Activated naive CD4-positive, alpha-beta T cell treated with anti-CD3 and anti-CD28 coated beads for 36 hours (primary cell): ENCODE measurements at regions not wholly inside any gene's neighbourhood (a gene's known extent, or its start where the extent isn't known, plus 50 kb on each side); places are given as distances from the start of the nearest gene placed in this dataset.
"Not testable (repeated sequence)": the region's sequence is repeated elsewhere in the genome, so short reads cannot be mapped to it uniquely, and the experiment has no call there.

Experiments used
- CTCF ChIA-PET: fragments of 350-600 bp; sonication (Branson Sonifier 250); formaldehyde crosslinking; loops from one replicate; lab custom pipeline; 2021; ENCODE audit warnings: antibody characterized with exemption; lab: Charles Lee
- DNase-seq: peaks from one replicate; pipeline ENCODE4 v3.0.0-alpha.2; 2020
- H3K27ac Mint-ChIP-seq: one replicate; pipeline ENCODE4 v1.8.0; 2021; ENCODE audit warnings: mild to moderate bottlenecking, mixed read lengths
- H3K27me3 Mint-ChIP-seq: one replicate; pipeline ENCODE4 v1.8.0; 2021; ENCODE audit warnings: low read depth, mixed read lengths
- H3K36me3 Mint-ChIP-seq: one replicate; pipeline ENCODE4 v1.8.0; 2021; ENCODE audit warnings: low read depth, mixed read lengths
- H3K4me1 Mint-ChIP-seq: one replicate; pipeline ENCODE4 v1.8.0; 2021; ENCODE audit warnings: low read depth, mixed read lengths
- H3K4me3 Mint-ChIP-seq: one replicate; pipeline ENCODE4 v1.8.0; 2021; ENCODE audit warnings: mild to moderate bottlenecking, moderate library complexity, mixed read lengths
- H3K9me3 Mint-ChIP-seq: one replicate; pipeline ENCODE4 v1.8.0; 2021; ENCODE audit warnings: mixed read lengths
- intact Hi-C: fragments of 100-400 bp; cut with micrococcal nuclease; formaldehyde crosslinking; loops from one replicate; pipeline ENCODE4 v1.15.1; 2023

DNA sequence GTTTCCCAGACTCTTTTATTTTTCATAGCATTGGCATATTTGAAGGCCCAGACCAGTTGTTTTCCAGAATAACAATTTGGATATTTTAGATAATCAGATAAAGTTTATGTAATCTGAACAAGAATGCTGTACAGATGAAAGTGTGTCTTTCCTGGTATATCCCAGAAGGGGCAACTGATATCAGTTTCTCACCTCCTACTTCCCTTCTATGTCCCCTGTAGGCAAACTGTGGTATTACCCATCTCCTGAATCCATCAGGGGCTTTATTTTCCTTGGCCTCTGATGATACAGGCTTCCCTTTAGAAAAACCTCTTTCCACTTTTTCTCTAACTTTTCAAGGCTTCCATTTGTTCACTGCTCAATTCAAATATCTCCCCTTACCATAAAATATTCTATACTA lies 87.5 kb upstream of the RGS1 start:
- no peaks in the 10 kb centered on the region for H3K27me3 Mint-ChIP-seq
- H3K27ac Mint-ChIP-seq: no peak overlapping the region
- H3K4me1 Mint-ChIP-seq: no peaks in the 10 kb centered on the region
- H3K36me3 Mint-ChIP-seq: peaks cover 1% of the 10 kb centered on the region
- CTCF ChIA-PET: no interaction called here
- DNase-seq: no peak
- intact Hi-C loops: no loop called here
- H3K9me3 Mint-ChIP-seq: peaks cover 2% of the 10 kb centered on the region
- no peak overlapping the region for H3K4me3 Mint-ChIP-seq

DNA sequence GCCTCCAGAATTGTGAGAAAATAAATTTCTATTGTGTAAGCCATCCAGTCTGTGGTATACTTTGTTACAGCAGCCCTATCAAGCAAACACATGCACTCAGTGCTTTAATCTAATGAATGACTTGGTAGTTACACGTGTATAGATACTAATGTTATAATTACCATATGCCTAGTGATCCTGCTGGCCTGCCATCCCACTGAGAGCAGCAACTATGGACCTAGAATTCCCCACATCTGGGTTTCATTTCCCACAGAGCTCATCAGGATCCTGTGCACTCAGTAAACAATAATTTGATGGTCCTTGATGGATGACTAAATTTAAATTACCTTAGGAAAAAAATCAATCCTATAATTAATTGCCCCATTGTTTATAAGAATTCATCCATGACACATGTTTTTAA lies 86.5 kb upstream of the RGS1 start:
- CTCF ChIA-PET: no interaction called here
- DNase-seq: no peak
- Mint-ChIP-seq H3K4me3 (no peak overlapping the region), H3K9me3 (no peaks in the 10 kb centered on the region), H3K36me3 (no peaks in the 10 kb centered on the region), H3K27me3 (no peaks in the 10 kb centered on the region), H3K27ac (no peak overlapping the region), H3K4me1 (no peaks in the 10 kb centered on the region)
- intact Hi-C loops: no loop called here

DNA sequence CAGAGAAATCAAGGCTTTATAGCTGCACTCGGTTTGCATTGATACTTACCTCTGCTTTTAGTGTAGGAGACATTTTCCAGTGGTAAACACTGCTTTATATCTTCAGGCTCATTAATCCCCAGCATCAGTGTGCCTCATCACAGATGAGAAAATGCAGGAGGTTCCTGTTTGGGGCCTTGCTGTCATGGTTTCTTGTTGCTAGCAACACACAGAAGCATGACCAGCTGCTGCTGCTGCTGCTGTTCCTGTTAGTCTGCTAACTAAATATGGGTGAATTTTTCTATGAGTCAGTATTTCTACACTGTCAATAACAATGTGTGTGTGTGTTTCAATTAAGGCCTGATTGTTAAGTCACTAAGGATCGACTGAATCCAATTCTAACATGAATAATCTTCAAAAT lies 85.8 kb upstream of the RGS1 start:
- H3K9me3 Mint-ChIP-seq: no peaks in the 10 kb centered on the region
- intact Hi-C loops: no loop called here
- H3K4me3 Mint-ChIP-seq: no peak overlapping the region
- no peaks in the 10 kb centered on the region for H3K4me1 Mint-ChIP-seq
- H3K27me3 Mint-ChIP-seq: no peaks in the 10 kb centered on the region
- no peak overlapping the region for H3K27ac Mint-ChIP-seq
- peak; percentile 22 for DNase-seq
- CTCF ChIA-PET: interaction anchor here (0.6 kb wide), 1 partner anchor 93 kb away, joined by 3 read pairs; no protein-coding TSS in a partner anchor
- H3K36me3 Mint-ChIP-seq: no peaks in the 10 kb centered on the region

DNA sequence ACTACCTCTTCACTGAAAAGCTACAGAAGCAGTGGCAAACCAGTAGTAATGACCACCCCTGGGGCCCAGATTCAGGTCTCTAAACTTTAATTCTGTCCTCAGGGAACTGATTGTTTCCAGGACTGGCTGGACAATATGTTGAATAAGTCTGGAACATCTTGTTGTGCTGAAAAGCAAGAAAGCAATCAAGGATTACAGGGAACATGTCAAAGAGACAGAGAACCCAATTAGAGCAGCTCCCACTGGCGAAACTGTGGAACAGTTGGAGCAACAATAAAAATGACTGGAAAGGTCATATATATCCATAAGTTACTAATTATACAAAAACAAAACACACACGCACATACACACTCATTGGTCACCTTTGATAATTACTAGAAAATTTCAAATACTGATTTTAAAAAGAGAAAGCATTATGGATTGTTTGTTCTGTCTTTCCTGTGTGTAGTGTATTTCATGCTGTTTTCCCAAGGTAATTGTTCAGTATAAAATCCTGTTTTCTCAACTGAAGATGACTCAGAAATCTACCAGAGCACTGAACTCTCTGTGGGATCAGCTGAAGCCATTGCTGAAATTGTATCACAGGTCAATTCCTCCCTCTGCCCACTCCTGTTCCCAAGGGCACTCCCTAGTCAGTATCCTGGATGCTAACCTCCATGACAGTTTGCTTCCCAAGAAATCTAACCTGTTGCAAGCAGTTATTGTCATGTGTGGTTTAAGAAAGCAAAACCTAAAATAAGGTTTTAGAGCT lies 83.6 kb upstream of the RGS1 start:
- CTCF ChIA-PET: interaction anchor here (1.0 to 1.4 kb wide), 2 partner anchors 16 to 86 kb away, joined by 3 to 6 read pairs; no protein-coding TSS in a partner anchor
- Mint-ChIP-seq H3K27ac (no peak overlapping the region), H3K27me3 (no peaks in the 10 kb centered on the region), H3K9me3 (no peaks in the 10 kb centered on the region), H3K4me3 (no peak overlapping the region), H3K36me3 (no peaks in the 10 kb centered on the region), H3K4me1 (peaks cover 3% of the 10 kb centered on the region)
- intact Hi-C loops: loop anchor here (2.0 kb wide), 1 partner anchor 17 kb away; no protein-coding TSS in a partner anchor
- DNase-seq: no peak

DNA sequence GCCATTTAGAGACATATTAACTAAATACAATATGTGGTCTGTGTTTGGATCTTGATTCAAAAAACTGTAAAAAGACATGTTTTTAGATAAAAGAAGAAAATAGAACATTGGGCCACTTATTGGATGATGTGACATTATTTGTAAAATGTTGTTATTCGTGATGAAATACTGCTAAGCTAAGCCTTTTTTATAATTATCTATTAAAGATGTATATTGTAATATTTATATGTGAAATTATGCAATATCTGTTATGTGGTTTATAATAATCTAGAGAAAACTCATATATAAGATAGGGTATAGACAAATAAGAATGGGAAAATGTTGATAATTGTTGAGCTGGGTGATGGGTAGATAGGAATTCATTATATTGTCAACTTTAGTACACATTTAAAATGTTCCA lies 82.0 kb upstream of the RGS1 start:
- H3K9me3 Mint-ChIP-seq: no peaks in the 10 kb centered on the region
- DNase-seq: no peak
- H3K36me3 Mint-ChIP-seq: no peaks in the 10 kb centered on the region
- CTCF ChIA-PET: interaction anchor here (1.2 kb wide), 2 partner anchors 16 to 18 kb away, joined by 3 read pairs; no protein-coding TSS in a partner anchor
- no peak overlapping the region for H3K27ac Mint-ChIP-seq
- intact Hi-C loops: loop anchor here (2.0 kb wide), 1 partner anchor 15 kb away; no protein-coding TSS in a partner anchor
- H3K4me3 Mint-ChIP-seq: no peak overlapping the region
- H3K4me1 Mint-ChIP-seq: peaks cover 17% of the 10 kb centered on the region
- H3K27me3 Mint-ChIP-seq: no peaks in the 10 kb centered on the region

DNA sequence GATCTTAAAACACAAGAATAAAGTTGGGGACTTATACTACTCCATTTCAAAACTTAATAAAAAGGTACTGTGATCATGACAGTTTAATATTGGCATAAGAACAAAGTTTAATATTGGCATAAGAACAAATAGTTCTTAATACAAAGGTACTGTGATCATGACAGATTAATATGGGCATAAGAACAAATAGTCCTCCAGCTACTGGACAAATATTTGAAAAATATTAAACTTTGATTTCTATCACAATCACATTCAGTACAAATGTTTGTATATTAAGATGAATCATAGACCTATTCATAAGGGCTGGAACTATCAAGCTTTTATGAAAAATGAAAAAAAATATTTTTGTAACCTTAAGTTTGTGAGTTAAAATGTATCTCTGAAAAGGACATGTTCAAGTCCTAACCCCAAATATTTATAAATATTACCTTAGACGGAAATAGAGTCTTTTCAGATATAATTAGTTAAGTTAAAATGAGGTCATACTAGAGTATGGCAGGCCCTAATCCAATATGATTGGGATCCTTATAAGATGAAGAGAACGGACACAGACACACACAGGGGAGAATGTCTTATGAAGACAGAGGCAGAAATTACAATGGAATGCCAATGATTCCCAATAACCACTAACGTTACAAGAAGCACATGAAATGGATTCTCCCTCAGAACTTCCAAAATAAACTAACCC lies 79.1 kb upstream of the RGS1 start:
- no peak for DNase-seq
- intact Hi-C loops: no loop called here
- no peak overlapping the region for H3K4me3 Mint-ChIP-seq
- peaks cover 18% of the 10 kb centered on the region for H3K4me1 Mint-ChIP-seq
- no peaks in the 10 kb centered on the region for H3K36me3 Mint-ChIP-seq
- CTCF ChIA-PET: interaction anchor here (0.7 kb wide), 1 partner anchor 11 kb away, joined by 5 read pairs; no protein-coding TSS in a partner anchor
- H3K27me3 Mint-ChIP-seq: no peaks in the 10 kb centered on the region
- H3K9me3 Mint-ChIP-seq: peaks cover 3% of the 10 kb centered on the region
- no peak overlapping the region for H3K27ac Mint-ChIP-seq

DNA sequence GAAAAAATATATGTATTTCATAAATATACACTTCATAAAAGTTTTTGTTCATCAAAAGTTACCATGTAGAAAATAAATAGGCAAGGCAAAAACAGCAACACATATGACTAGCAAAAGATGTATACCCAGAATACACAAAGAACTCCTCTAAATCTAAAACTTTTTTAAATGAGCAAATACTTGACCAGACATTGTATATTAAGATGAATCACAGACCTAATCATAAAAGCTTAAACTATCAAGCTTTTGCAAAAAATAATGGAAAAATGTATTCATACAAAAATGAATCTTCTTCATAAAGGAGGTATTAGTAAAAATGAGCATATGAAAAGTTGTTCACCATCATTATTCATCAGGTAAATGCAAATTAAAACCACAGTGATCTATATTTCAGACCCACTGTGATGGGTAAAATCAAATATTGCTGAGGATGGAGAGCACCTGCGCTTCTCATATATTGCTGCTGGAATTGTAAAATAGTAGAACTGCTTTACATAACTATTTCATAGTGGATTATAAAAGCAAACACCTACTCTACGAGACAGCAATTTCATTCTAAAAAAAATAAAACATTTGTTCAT lies 78.3 kb upstream of the RGS1 start:
- H3K27me3 Mint-ChIP-seq: no peaks in the 10 kb centered on the region
- H3K9me3 Mint-ChIP-seq: peaks cover 3% of the 10 kb centered on the region
- intact Hi-C loops: no loop called here
- H3K4me3 Mint-ChIP-seq: no peak overlapping the region
- H3K4me1 Mint-ChIP-seq: peaks cover 18% of the 10 kb centered on the region
- H3K36me3 Mint-ChIP-seq: no peaks in the 10 kb centered on the region
- DNase-seq: no peak
- CTCF ChIA-PET: no interaction called here
- H3K27ac Mint-ChIP-seq: no peak overlapping the region

DNA sequence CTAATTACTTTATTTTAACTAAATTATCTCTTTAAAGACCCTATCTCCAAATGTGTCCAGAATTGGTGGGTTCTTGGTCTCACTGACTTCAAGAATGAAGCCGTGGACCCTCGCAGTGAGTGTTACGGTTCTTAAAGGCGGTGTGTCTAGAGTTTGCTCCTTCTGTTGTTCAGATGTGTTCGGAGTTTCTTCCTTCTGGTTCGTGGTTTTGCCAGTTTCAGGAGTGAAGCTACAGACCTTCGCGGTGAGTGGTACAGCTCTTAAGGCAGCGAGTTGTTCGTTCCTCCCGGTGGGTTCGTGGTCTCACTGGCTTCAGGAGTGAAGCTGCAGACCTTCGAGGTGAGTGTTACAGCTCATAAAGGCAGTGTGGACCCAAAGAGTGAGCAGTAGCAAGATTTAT lies 77.5 kb upstream of the RGS1 start:
- CTCF ChIA-PET: interaction anchor here (0.7 kb wide), 1 partner anchor 24 kb away, joined by 3 read pairs; no protein-coding TSS in a partner anchor
- H3K27me3 Mint-ChIP-seq, intact Hi-C loops: not testable (repeated sequence)

DNA sequence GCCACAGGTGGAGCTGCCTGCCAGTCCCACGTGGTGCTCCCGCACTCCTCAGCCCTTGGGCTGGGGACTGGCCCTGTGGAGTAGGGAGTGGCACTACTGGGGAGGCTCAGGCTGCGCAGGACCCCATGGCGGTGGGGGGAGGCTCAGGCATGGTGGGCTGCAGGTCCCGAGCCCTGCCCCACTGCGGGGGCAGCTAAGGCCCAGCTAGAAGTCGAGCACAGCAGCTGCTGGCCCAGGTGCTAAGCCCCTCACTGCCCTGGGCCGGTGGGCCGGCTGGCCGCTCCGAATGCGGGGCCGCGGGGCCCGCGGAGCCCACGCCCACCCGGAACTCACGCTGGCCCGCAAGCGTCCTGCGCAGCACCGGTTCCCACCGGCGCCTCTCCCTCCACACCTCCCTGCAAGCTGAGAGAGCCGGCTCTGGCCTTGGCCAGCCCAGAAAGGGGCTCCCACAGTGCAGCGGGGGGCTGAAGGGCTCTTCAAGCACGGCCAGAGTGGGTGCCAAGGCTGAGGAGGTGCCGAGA lies 76.5 kb upstream of the RGS1 start:
- CTCF ChIA-PET, H3K27me3 Mint-ChIP-seq, intact Hi-C loops, H3K9me3 Mint-ChIP-seq, H3K36me3 Mint-ChIP-seq, H3K4me3 Mint-ChIP-seq, H3K27ac Mint-ChIP-seq, DNase-seq: not testable (repeated sequence)
- H3K4me1 Mint-ChIP-seq: peaks cover 18% of the 10 kb centered on the region

More for the DNA sequence above, 77.5 kb upstream of the RGS1 start:
- peaks cover 18% of the 10 kb centered on the region for H3K4me1 Mint-ChIP-seq
- H3K27ac Mint-ChIP-seq, H3K9me3 Mint-ChIP-seq, H3K4me3 Mint-ChIP-seq, H3K36me3 Mint-ChIP-seq, DNase-seq: not testable (repeated sequence)

DNA sequence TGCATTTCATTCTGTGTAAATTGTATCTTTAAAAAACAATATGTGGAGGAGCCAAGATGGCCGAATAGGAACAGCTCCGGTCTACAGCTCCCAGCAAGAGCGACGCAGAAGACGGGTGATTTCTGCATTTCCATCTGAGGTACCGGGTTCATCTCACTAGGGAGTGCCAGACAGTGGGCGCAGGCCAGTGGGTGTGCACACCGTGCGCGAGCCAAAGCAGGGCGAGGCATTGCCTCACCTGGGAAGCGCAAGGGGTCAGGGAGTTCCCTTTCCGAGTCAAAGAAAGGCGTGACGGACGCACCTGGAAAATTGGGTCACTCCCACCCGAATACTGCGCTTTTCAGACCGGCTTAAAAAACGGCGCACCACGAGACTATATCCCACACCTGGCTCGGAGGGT lies 75.0 kb upstream of the RGS1 start:
- H3K27me3 Mint-ChIP-seq, CTCF ChIA-PET, intact Hi-C loops, H3K9me3 Mint-ChIP-seq, H3K4me3 Mint-ChIP-seq, H3K36me3 Mint-ChIP-seq, H3K27ac Mint-ChIP-seq, DNase-seq: not testable (repeated sequence)
- peaks cover 18% of the 10 kb centered on the region for H3K4me1 Mint-ChIP-seq

DNA sequence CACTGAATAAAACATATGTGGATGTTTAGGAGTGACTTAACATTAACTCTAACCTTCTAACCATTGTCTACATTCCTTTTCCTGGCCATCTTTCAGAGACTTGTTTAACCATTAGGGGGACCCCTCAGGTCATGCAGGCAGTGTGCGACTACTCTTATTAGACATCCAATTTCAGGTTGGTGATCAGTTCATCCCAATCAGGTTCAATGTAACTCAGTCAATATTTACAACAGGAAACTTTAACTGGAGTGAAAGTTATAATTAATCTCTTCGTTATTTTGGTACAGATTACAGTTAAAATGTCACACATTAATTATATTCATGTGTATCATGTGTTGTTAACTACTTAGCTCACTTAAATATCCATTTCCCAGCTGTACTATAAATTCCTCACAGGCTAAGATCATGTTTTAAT lies 68.8 kb upstream of the RGS1 start:
- CTCF ChIA-PET: interaction anchor here (0.6 to 1.4 kb wide), 6 partner anchors 30 to 429 kb away, joined by 3 to 7 read pairs (median 4); no protein-coding TSS in a partner anchor
- intact Hi-C loops: loop anchor here (1.0 kb wide), 2 partner anchors 74 to 103 kb away; no protein-coding TSS in a partner anchor
- H3K4me1 Mint-ChIP-seq: no peaks in the 10 kb centered on the region

More for the DNA sequence above, 68.8 kb upstream of the RGS1 start:
- Mint-ChIP-seq H3K27ac (no peak overlapping the region), H3K4me3 (no peak overlapping the region), H3K9me3 (no peaks in the 10 kb centered on the region), H3K36me3 (no peaks in the 10 kb centered on the region), H3K27me3 (no peaks in the 10 kb centered on the region)
- DNase-seq: peak; percentile 21
